ENCODE measurements at regions not wholly inside any gene's neighbourhood (a gene's known extent, or its start where the extent isn't known, plus 50 kb on each side); places are given as distances from the start of the nearest gene placed in this dataset.

DNA sequence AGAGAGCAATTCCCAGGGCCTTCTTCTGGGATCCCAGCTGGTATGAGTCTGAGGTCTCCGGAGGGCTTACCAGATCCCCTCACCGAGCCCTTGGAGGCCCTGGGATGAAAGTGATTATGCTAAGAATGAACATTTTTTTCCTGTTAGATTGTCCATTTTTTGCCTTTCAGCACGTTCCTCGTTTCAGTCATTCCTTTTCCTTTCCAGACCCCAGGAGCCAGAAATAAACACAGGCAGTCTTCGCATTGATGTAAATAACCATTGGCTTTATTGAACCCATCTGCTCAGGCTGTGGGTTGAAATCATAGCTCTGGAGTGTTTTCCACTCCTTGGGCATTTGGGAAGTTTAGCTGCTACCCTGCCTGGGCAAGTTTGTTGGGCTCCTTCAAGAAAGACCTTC is 320.9 kb upstream of the AUTS2 start:
- TF ChIP-seq, protein P1, sequence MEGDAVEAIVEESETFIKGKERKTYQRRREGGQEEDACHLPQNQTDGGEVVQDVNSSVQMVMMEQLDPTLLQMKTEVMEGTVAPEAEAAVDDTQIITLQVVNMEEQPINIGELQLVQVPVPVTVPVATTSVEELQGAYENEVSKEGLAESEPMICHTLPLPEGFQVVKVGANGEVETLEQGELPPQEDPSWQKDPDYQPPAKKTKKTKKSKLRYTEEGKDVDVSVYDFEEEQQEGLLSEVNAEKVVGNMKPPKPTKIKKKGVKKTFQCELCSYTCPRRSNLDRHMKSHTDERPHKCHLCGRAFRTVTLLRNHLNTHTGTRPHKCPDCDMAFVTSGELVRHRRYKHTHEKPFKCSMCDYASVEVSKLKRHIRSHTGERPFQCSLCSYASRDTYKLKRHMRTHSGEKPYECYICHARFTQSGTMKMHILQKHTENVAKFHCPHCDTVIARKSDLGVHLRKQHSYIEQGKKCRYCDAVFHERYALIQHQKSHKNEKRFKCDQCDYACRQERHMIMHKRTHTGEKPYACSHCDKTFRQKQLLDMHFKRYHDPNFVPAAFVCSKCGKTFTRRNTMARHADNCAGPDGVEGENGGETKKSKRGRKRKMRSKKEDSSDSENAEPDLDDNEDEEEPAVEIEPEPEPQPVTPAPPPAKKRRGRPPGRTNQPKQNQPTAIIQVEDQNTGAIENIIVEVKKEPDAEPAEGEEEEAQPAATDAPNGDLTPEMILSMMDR (IDR thresholded peaks at IDR 0.05): no peak
- TF ChIP-seq POLR2A (IDR thresholded peaks at IDR 0.05): no peak
- no peak for TF ChIP-seq EP300 (IDR thresholded peaks at IDR 0.05)
- no peak for TF ChIP-seq POLR2AphosphoS5 (IDR thresholded peaks at IDR 0.05)
- 70 to 71% methylated on average over 3 to 5 of the region's 5 CpGs for WGBS, 2 donors (ENCODE audit: low coverage in 1 of 2)
- Histone ChIP-seq H3K4me3 (no peak overlapping the region), H3K4me1 (no peaks in the 10 kb centered on the region), H3K27me3 (no peaks in the 10 kb centered on the region), H3K27ac (no peak overlapping the region), H3K9me3 (no peaks in the 10 kb centered on the region), H3K36me3 (no peaks in the 10 kb centered on the region)
- ATAC-seq: no peak

DNA sequence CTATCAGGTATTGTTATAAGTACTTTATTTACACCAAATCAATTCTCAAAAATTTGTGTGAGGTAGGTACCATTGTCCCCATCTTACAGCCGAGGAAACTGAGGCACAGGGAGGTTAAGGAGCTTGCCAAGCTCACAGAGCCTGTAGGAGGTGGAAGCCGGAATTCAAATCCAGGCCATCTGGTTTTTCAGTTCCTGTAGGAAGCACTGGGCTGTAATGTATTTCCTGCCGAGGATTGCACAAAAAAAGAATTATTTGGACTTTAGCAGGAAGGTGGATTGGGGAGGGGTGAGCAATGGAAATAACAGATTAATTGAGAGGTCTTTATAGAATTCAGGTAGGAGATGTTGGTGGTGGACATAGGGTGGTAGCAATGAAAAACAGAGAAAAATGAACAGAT is 315.3 kb upstream of the AUTS2 start:
- 61 to 62% methylated on average over 3 of the region's 3 CpGs for WGBS, 2 donors (ENCODE audit: low coverage in 1 of 2)
- no peak overlapping the region for H3K4me3 ChIP-seq
- peak; percentile 10 for ATAC-seq
- H3K36me3 ChIP-seq: no peaks in the 10 kb centered on the region
- no peaks in the 10 kb centered on the region for H3K9me3 ChIP-seq
- TF ChIP-seq EP300 (IDR thresholded peaks at IDR 0.05): no peak
- TF ChIP-seq POLR2A (IDR thresholded peaks at IDR 0.05): no peak
- no peak for TF ChIP-seq POLR2AphosphoS5 (IDR thresholded peaks at IDR 0.05)
- TF ChIP-seq, protein P1 (IDR thresholded peaks at IDR 0.05): no peak
- no peak overlapping the region for H3K27ac ChIP-seq
- no peaks in the 10 kb centered on the region for H3K27me3 ChIP-seq
- H3K4me1 ChIP-seq: peaks cover 0 to 10% (median 5%) of the 10 kb centered on the region in 3 donors

DNA sequence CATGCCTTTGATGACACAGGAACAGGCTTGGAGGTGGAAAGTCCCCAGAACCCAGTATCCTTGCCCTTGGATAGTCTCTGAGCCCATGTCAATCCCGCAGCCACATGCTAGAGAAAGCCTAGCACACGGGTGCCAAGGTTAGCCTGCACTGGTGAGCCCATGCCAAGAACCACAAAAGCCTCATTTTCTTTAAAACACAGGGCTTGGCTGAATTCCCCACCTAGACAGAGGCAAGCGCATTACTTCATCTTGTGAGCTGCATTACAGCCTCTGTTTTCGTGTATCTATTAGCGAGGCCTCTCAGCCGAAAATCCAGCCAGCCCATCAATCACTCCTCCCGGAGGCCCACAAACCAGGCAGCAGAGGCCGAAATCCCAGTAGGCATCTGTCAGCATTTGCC is 314.9 kb upstream of the AUTS2 start:
- ATAC-seq: peak; percentile 16
- H3K9me3 ChIP-seq: no peaks in the 10 kb centered on the region
- peak overlapping the region in 1 of 4 donors; percentile 33 for H3K27ac ChIP-seq
- H3K27me3 ChIP-seq: no peaks in the 10 kb centered on the region
- WGBS, 2 donors (ENCODE audit: low coverage in 1 of 2): 37 to 55% methylated on average over 8 of the region's 8 CpGs
- no peak overlapping the region for H3K4me3 ChIP-seq
- peaks cover 0 to 10% (median 5%) of the 10 kb centered on the region in 3 donors for H3K4me1 ChIP-seq
- TF ChIP-seq POLR2AphosphoS5 (IDR thresholded peaks at IDR 0.05) (no peak), EP300 (IDR thresholded peaks at IDR 0.05) (no peak), POLR2A (IDR thresholded peaks at IDR 0.05) (no peak)
- TF ChIP-seq, protein P1 (IDR thresholded peaks at IDR 0.05): no peak
- H3K36me3 ChIP-seq: no peaks in the 10 kb centered on the region

DNA sequence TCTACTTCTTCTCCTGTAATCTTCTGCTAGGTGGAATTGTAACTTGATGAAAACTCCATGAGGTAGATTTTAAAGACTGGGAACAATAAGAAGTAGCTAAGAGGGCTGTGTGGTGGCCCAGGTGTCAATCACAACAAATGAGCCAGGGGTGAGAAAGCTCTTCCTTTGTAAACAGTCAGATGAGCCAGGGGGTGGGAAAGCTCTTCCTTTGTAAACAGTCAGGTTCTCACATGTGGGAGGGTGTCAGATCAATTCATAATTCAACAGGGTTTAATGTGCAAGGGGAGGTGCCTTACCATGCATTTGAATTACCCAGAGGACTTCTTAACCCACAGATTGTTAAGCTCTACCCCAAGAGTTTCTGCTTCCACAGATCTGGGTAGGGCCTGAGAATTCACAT is 312.4 kb upstream of the AUTS2 start:
- TF ChIP-seq POLR2AphosphoS5 (IDR thresholded peaks at IDR 0.05) (no peak), EP300 (IDR thresholded peaks at IDR 0.05) (no peak), POLR2A (IDR thresholded peaks at IDR 0.05) (no peak)
- TF ChIP-seq, protein P1 (IDR thresholded peaks at IDR 0.05): no peak
- Histone ChIP-seq H3K27me3 (no peaks in the 10 kb centered on the region), H3K27ac (no peak overlapping the region), H3K4me1 (peaks cover 0 to 10% (median 5%) of the 10 kb centered on the region in 3 donors), H3K9me3 (no peaks in the 10 kb centered on the region), H3K36me3 (no peaks in the 10 kb centered on the region), H3K4me3 (no peak overlapping the region)
- no peak for ATAC-seq

DNA sequence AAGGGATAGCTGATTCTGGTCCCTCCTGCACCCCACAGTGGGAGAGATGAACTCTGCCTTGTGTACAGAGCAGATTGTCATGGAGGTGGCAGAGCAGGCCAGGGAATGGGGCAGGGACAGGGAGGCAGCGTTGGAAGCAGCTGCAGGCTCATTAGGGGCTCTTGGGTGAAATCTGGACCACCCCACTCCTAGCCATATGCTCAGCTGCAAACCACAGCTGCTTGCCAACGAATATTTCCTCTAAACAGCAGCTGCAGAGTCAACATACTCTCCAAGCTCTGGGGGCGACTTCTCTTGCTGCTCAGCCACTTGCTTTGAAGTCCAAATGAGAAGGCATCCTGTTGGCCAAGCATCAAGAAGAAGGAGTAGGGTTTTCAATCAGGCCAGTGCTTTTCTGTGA is 302.3 kb upstream of the AUTS2 start:
- H3K27me3 ChIP-seq: no peaks in the 10 kb centered on the region
- H3K27ac ChIP-seq: no peak overlapping the region
- TF ChIP-seq, protein P1 (IDR thresholded peaks at IDR 0.05): no peak
- no peak for TF ChIP-seq POLR2A (IDR thresholded peaks at IDR 0.05)
- TF ChIP-seq EP300 (IDR thresholded peaks at IDR 0.05): no peak
- no peak for TF ChIP-seq POLR2AphosphoS5 (IDR thresholded peaks at IDR 0.05)
- no peaks in the 10 kb centered on the region for H3K36me3 ChIP-seq
- H3K4me3 ChIP-seq: no peak overlapping the region
- no peaks in the 10 kb centered on the region for H3K9me3 ChIP-seq
- 0 to 83% methylated on average over 1 of the region's 3 CpGs for WGBS, 2 donors (ENCODE audit: low coverage in 1 of 2)
- no peak for ATAC-seq
- H3K4me1 ChIP-seq: no peaks in the 10 kb centered on the region

All from gastroesophageal sphincter (tissue), 4 donors.